Gastroesophageal sphincter (tissue), 3 donors: ENCODE measurements at regions not wholly inside any gene's neighbourhood (a gene's known extent, or its start where the extent isn't known, plus 50 kb on each side); places are given as distances from the start of the nearest gene placed in this dataset.

Source experiments
- POLR2AphosphoS5 ChIP-seq: sonication (generic); formaldehyde crosslinking; IDR thresholded peaks from one replicate; pipeline ENCODE4 v1.6.1; 2017; ENCODE audit warnings: antibody characterized with exemption
- TF ChIP-seq, protein P1 (sequence below), 4 experiments: fragments of 200-600 bp in 2 of 4; fragments of 450-650 bp in 2 of 4; sonication (generic) in 1 of 4; IDR thresholded peaks; one replicate each; pipeline ENCODE4 v1.5.1; 2017 to 2019; ENCODE audit warnings: antibody characterized with exemption in 4 of 4, mild to moderate bottlenecking in 2 of 4, moderate library complexity in 2 of 4

DNA sequence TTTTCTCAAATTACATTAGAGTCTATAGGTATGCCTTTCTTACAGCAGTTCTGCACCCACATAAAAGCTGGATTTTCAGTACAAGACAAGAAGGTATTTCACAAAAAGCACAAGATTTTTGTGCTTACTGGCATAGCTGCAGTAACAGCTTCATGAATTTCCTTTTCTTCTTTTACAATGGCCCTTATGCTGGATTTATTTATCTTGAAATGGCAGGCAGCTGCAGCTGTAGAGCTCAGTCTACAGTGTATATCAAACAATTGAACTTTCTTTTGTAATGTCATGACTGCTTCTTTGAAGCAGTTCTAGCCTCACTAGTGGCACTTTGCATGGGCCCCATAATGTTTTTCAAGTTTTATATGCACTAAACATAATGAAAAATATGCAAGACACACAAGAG, 510.2 kb downstream of the KCNT2 start:
- no peak for TF ChIP-seq POLR2AphosphoS5
- TF ChIP-seq, protein P1, sequence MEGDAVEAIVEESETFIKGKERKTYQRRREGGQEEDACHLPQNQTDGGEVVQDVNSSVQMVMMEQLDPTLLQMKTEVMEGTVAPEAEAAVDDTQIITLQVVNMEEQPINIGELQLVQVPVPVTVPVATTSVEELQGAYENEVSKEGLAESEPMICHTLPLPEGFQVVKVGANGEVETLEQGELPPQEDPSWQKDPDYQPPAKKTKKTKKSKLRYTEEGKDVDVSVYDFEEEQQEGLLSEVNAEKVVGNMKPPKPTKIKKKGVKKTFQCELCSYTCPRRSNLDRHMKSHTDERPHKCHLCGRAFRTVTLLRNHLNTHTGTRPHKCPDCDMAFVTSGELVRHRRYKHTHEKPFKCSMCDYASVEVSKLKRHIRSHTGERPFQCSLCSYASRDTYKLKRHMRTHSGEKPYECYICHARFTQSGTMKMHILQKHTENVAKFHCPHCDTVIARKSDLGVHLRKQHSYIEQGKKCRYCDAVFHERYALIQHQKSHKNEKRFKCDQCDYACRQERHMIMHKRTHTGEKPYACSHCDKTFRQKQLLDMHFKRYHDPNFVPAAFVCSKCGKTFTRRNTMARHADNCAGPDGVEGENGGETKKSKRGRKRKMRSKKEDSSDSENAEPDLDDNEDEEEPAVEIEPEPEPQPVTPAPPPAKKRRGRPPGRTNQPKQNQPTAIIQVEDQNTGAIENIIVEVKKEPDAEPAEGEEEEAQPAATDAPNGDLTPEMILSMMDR (IDR thresholded peaks at IDR 0.05) = no peak
